PC-9 (cell line): ENCODE measurements at regions not wholly inside any gene's neighbourhood (a gene's known extent, or its start where the extent isn't known, plus 50 kb on each side); places are given as distances from the start of the nearest gene placed in this dataset.

ENCODE experiments used
- BruUV-seq: library from RNA; stranded (reverse); fragments of 400-500 nt; replicated peaks from 2 replicates; lab custom pipeline; 2021; lab: Mats Ljungman, UMichigan
- CTCF ChIA-PET: fragments of 300-600 bp; sonication (Branson Sonifier 250); formaldehyde crosslinking; loops from one replicate; lab custom pipeline; 2022; ENCODE audit warnings: antibody characterized with exemption; lab: Charles Lee
- POLR2A ChIA-PET: fragments of 300-600 bp; sonication (Branson Sonifier 250); formaldehyde crosslinking; loops from one replicate; lab custom pipeline; 2022; ENCODE audit warnings: antibody characterized with exemption; ENCODE audit not compliant: unreplicated experiment; lab: Charles Lee
- DNase-seq, 2 experiments: peaks; one replicate each; pipeline versions ENCODE4 v3.0.0 to v3.0.0-alpha.2; 2015 to 2022; ENCODE audit warnings: mixed read lengths in 1 of 2
- H2AFZ ChIP-seq: fragments of 200-600 bp; sonication (generic); 2 replicates; pipeline ENCODE4 v1.8.1; 2017; ENCODE audit warnings: antibody characterized with exemption
- H3F3A ChIP-seq: fragments of 200-600 bp; sonication (generic); 2 replicates; pipeline ENCODE4 v1.8.1; 2017; ENCODE audit warnings: antibody characterized with exemption, mild to moderate bottlenecking, low read depth; ENCODE audit not compliant: insufficient read depth
- H3K27ac ChIP-seq: fragments of 200-600 bp; sonication (generic); 2 replicates; pipeline ENCODE4 v1.6.1; 2016; ENCODE audit warnings: mixed run types
- H3K27me3 ChIP-seq: fragments of 200-600 bp; sonication (generic); 2 replicates; pipeline ENCODE4 v1.6.1; 2016; ENCODE audit warnings: low read depth, mixed run types; ENCODE audit not compliant: insufficient read depth
- H3K36me3 ChIP-seq: fragments of 200-600 bp; sonication (generic); 2 replicates; pipeline ENCODE4 v1.6.1; 2016; ENCODE audit warnings: low read depth, mixed run types
- H3K4me1 ChIP-seq: fragments of 200-600 bp; sonication (generic); replicated peaks from 2 replicates; pipeline ENCODE4 v1.6.1; 2016; ENCODE audit warnings: mixed run types; ENCODE audit not compliant: insufficient read depth
- H3K4me2 ChIP-seq: fragments of 200-600 bp; sonication (generic); 2 replicates; pipeline ENCODE4 v1.6.1; 2017; ENCODE audit warnings: mixed run types
- H3K4me3 ChIP-seq: fragments of 200-600 bp; sonication (generic); 2 replicates; pipeline ENCODE4 v1.6.1; 2016; ENCODE audit warnings: mixed run types
- H3K79me2 ChIP-seq: fragments of 200-600 bp; sonication (generic); 2 replicates; pipeline ENCODE4 v1.6.1; 2017; ENCODE audit warnings: low read depth, mixed run types
- H3K9me2 ChIP-seq: fragments of 200-600 bp; sonication (generic); 2 replicates; pipeline ENCODE4 v1.8.1; 2017; ENCODE audit warnings: mild to moderate bottlenecking; ENCODE audit not compliant: insufficient read depth
- H3K9me3 ChIP-seq: fragments of 200-600 bp; sonication (generic); 2 replicates; pipeline ENCODE4 v1.8.1; 2016; ENCODE audit warnings: low read depth; ENCODE audit not compliant: insufficient read depth
- H4K20me1 ChIP-seq: fragments of 200-600 bp; sonication (generic); 2 replicates; pipeline ENCODE4 v1.8.1; 2017; ENCODE audit not compliant: insufficient read depth
- EZH2 ChIP-seq: fragments of 200-600 bp; sonication (generic); IDR thresholded peaks from 2 replicates; pipeline ENCODE4 v1.8.0; 2017; ENCODE audit warnings: antibody characterized with exemption, low read depth
- intact Hi-C: fragments of 100-400 bp; cut with micrococcal nuclease; formaldehyde crosslinking; loops from one replicate; pipeline ENCODE4 v1.10.0; 2022; ENCODE audit not compliant: unreplicated experiment
- TF ChIP-seq, protein P1 (sequence below): fragments of 200-600 bp; sonication (generic); conservative IDR thresholded peaks from 2 replicates; pipeline ENCODE4 v1.6.1; 2017; ENCODE audit warnings: mixed run types, antibody characterized with exemption, mild to moderate bottlenecking, moderate library complexity

DNA sequence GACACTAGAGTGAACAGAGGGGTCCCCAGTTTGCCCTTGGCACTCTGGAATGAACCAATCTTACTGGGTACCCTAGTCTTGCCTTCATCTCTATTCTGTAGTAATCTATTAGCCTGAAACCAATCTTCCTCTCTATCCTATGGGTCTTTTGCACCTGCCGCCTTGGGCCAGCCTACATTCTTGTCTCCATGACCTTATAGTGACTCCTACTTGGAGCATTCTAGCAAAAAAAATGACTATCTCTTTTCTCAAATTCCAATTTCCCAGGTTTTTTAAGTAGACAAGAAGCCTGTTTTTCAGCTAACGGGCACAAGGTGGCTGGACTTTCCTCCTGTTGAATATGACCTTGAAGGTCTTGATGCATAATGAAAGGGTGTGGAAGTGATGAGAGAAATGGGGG lies 568.7 kb downstream of the TRAM1L1 start:
- no TSS peak for BruUV-seq
- POLR2A ChIA-PET, result no interaction called here
- intact Hi-C loops, result no loop called here
- CTCF ChIA-PET, result no interaction called here
- Histone ChIP-seq H3F3A (no peaks in the 10 kb centered on the region), H3K9me3 (no peaks in the 10 kb centered on the region), H3K9me2 (no peaks in the 10 kb centered on the region), H4K20me1 (no peaks in the 10 kb centered on the region), H3K4me2 (no peak overlapping the region), H3K36me3 (no peaks in the 10 kb centered on the region), H3K4me1 (no peaks in the 10 kb centered on the region), H2AFZ (no peak overlapping the region), H3K79me2 (no peaks in the 10 kb centered on the region), H3K27me3 (no peaks in the 10 kb centered on the region), H3K4me3 (no peak overlapping the region), H3K27ac (no peak overlapping the region)
- DNase-seq, result no peak
- TF ChIP-seq, protein P1, sequence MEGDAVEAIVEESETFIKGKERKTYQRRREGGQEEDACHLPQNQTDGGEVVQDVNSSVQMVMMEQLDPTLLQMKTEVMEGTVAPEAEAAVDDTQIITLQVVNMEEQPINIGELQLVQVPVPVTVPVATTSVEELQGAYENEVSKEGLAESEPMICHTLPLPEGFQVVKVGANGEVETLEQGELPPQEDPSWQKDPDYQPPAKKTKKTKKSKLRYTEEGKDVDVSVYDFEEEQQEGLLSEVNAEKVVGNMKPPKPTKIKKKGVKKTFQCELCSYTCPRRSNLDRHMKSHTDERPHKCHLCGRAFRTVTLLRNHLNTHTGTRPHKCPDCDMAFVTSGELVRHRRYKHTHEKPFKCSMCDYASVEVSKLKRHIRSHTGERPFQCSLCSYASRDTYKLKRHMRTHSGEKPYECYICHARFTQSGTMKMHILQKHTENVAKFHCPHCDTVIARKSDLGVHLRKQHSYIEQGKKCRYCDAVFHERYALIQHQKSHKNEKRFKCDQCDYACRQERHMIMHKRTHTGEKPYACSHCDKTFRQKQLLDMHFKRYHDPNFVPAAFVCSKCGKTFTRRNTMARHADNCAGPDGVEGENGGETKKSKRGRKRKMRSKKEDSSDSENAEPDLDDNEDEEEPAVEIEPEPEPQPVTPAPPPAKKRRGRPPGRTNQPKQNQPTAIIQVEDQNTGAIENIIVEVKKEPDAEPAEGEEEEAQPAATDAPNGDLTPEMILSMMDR, result no peak
- no peak for TF ChIP-seq EZH2

DNA sequence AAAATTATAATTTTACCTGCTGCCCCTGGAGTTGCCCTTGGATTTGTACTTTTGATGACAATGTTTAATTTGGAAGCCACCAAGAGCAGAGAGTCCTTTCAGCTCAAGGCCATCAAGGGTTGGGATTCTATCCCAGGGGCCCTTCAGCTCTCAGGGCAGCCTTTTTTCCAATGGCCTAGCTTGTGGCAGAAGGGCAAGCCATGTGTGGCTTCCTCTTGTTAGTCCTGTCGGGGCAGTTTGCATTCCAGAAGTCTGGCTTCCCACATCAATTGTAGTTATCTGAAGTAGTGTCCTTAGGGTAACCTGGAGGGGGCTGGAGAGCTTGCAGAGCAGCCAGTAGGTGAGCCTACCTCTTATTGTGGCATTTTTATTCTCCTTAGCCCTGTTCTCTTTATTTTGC lies 569.4 kb downstream of the TRAM1L1 start:
- no TSS peak for BruUV-seq
- ChIA-PET CTCF (no interaction called here), POLR2A (no interaction called here)
- Histone ChIP-seq H3K4me2 (no peak overlapping the region), H3K27me3 (no peaks in the 10 kb centered on the region), H4K20me1 (no peaks in the 10 kb centered on the region), H3K79me2 (no peaks in the 10 kb centered on the region), H3K9me2 (no peaks in the 10 kb centered on the region), H2AFZ (no peak overlapping the region), H3F3A (no peaks in the 10 kb centered on the region), H3K4me1 (no peaks in the 10 kb centered on the region), H3K27ac (no peak overlapping the region), H3K4me3 (no peak overlapping the region), H3K9me3 (no peaks in the 10 kb centered on the region), H3K36me3 (no peaks in the 10 kb centered on the region)
- intact Hi-C loops, result no loop called here
- DNase-seq, result peak in 1 of 2 experiments; percentile 6
- TF ChIP-seq, protein P1, result no peak
- TF ChIP-seq EZH2, result no peak

DNA sequence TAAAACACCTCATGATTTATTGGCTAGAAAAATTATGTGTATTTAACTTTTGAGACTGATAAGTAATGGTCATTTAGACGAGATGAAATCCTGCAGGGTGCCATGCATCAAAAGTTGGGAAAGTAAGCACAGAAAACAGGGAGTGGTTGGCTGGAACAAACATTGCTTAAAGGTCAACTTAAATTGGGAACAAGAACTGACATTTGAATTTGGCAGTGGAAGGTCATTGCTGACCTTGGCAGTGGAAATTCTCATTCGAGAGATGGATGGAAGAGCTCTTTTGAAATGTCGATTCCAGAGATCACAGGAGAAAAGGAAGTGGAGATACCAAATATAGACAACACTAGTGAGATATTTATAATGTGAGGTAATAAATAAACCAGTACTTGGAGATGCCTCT lies 572.8 kb downstream of the TRAM1L1 start:
- Histone ChIP-seq H4K20me1 (no peaks in the 10 kb centered on the region), H3K36me3 (no peaks in the 10 kb centered on the region), H3K4me2 (no peak overlapping the region), H3K9me3 (no peaks in the 10 kb centered on the region), H3K4me1 (no peaks in the 10 kb centered on the region), H3F3A (no peaks in the 10 kb centered on the region), H2AFZ (no peak overlapping the region), H3K4me3 (no peak overlapping the region), H3K27ac (no peak overlapping the region), H3K79me2 (no peaks in the 10 kb centered on the region), H3K9me2 (no peaks in the 10 kb centered on the region), H3K27me3 (no peaks in the 10 kb centered on the region)
- BruUV-seq, result no TSS peak
- no peak for DNase-seq
- intact Hi-C loops, result no loop called here
- TF ChIP-seq, protein P1, result no peak
- no peak for TF ChIP-seq EZH2
- POLR2A ChIA-PET, result no interaction called here
- CTCF ChIA-PET, result no interaction called here
